Caco-2 (cell line): ENCODE measurements at regions not wholly inside any gene's neighbourhood (a gene's known extent, or its start where the extent isn't known, plus 50 kb on each side); places are given as distances from the start of the nearest gene placed in this dataset.

ENCODE experiments used
- BruUV-seq: library from RNA; stranded (reverse); fragments of 400-500 nt; replicated peaks from 2 replicates; lab custom pipeline; 2021; lab: Mats Ljungman, UMichigan
- CTCF ChIA-PET: fragments of 300-600 bp; sonication (Branson Sonifier 250); formaldehyde crosslinking; loops from one replicate; lab custom pipeline; 2022; ENCODE audit warnings: antibody characterized with exemption; lab: Charles Lee
- POLR2A ChIA-PET: fragments of 300-600 bp; sonication (Branson Sonifier 250); formaldehyde crosslinking; loops from one replicate; lab custom pipeline; 2022; ENCODE audit warnings: antibody characterized with exemption; lab: Charles Lee
- DNase-seq, 2 experiments: peaks; one replicate each; pipeline versions ENCODE4 v3.0.0 to v3.0.0-alpha.2; 2020 to 2022
- H3K27me3 ChIP-seq: replicated peaks from 2 replicates; pipeline ENCODE4 v1.6.0; 2011; ENCODE audit warnings: low read length; ENCODE audit not compliant: control insufficient read depth, insufficient read depth
- H3K36me3 ChIP-seq: 2 replicates; pipeline ENCODE4 v1.5.1; 2011; ENCODE audit warnings: low read length; ENCODE audit not compliant: control insufficient read depth, insufficient read depth
- H3K4me1 ChIP-seq: fragments of 250-450 bp; sonication (Bioruptor Pico); 2 replicates; pipeline ENCODE4 v1.5.1; 2020; ENCODE audit warnings: mild to moderate bottlenecking
- H3K4me3 ChIP-seq: 2 replicates; pipeline ENCODE4 v1.5.1; 2011; ENCODE audit warnings: low read depth, mild to moderate bottlenecking, control low read depth, low read length
- H3K9me3 ChIP-seq: fragments of 250-450 bp; sonication (Bioruptor Pico); 2 replicates; pipeline ENCODE4 v1.5.1; 2020; ENCODE audit warnings: mild to moderate bottlenecking, moderate library complexity
- H3K27ac Mint-ChIP-seq: one replicate; pipeline ENCODE4 v1.8.0; 2022; ENCODE audit warnings: mixed read lengths; ENCODE audit not compliant: unreplicated experiment
- H3K27me3 Mint-ChIP-seq: one replicate; pipeline ENCODE4 v1.8.0; 2022; ENCODE audit warnings: mixed read lengths; ENCODE audit not compliant: insufficient read depth, unreplicated experiment
- H3K36me3 Mint-ChIP-seq: one replicate; pipeline ENCODE4 v1.8.0; 2022; ENCODE audit warnings: mild to moderate bottlenecking, mixed read lengths; ENCODE audit not compliant: insufficient read depth, unreplicated experiment
- H3K4me1 Mint-ChIP-seq: one replicate; pipeline ENCODE4 v1.8.0; 2022; ENCODE audit warnings: low read depth, mixed read lengths; ENCODE audit not compliant: unreplicated experiment
- H3K4me3 Mint-ChIP-seq: one replicate; pipeline ENCODE4 v1.8.0; 2022; ENCODE audit warnings: mild to moderate bottlenecking, moderate library complexity, mixed read lengths; ENCODE audit not compliant: unreplicated experiment
- H3K9me3 Mint-ChIP-seq: one replicate; pipeline ENCODE4 v1.8.0; 2022; ENCODE audit warnings: mixed read lengths; ENCODE audit not compliant: unreplicated experiment
- intact Hi-C: fragments of 100-400 bp; cut with micrococcal nuclease; formaldehyde crosslinking; loops from one replicate; pipeline ENCODE4 v1.10.0; 2022; ENCODE audit not compliant: unreplicated experiment
- TF ChIP-seq, protein P1 (sequence below), 2 experiments: fragments of 200-600 bp in 1 of 2; IDR thresholded peaks; 1 replicate in 1 of 2; 2 replicates in 1 of 2; pipeline versions ENCODE4 v1.5.1 to v1.8.0; 2011 to 2022; ENCODE audit warnings: antibody characterized with exemption in 1 of 2, control low read depth in 1 of 2, inconsistent platforms in 1 of 2, low read depth in 1 of 2, low read length in 1 of 2, mild to moderate bottlenecking in 1 of 2, moderate library complexity in 1 of 2; ENCODE audit not compliant: insufficient read depth in 1 of 2, severe bottlenecking in 1 of 2, unreplicated experiment in 1 of 2

DNA sequence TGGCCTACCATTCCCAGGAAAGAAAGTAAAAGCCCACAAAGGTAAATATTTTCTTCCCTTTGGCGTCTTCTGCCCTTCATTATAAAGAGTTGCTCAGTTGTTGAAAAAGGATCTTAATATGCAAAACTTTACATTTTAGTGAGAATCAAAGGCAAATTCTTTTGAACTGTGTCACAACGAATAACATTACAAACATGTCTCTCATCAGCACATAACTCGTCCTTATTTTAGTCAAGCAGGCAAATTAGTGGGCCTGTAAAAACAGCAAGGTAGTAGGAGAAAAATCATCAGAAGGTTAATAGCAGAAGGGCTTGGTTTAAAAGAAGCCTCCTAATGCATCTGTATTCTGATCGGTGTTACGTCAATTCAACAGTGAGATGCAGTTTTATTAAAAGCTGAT is 647.3 kb upstream of the DIPK2B start:
- H3K36me3 Mint-ChIP-seq = peaks cover 54% of the 10 kb centered on the region
- H3K4me3 Mint-ChIP-seq = no peak overlapping the region
- Histone ChIP-seq H3K9me3 (no peaks in the 10 kb centered on the region), H3K4me3 (no peak overlapping the region), H3K4me1 (no peaks in the 10 kb centered on the region), H3K27me3 (no peaks in the 10 kb centered on the region), H3K36me3 (0 out of 2 replicates have a peak, but pooled peaks cover 1% of the 10 kb centered on the region)
- ChIA-PET CTCF (no interaction called here), POLR2A (no interaction called here)
- intact Hi-C loops = no loop called here
- no peaks in the 10 kb centered on the region for H3K4me1 Mint-ChIP-seq
- TF ChIP-seq, protein P1, sequence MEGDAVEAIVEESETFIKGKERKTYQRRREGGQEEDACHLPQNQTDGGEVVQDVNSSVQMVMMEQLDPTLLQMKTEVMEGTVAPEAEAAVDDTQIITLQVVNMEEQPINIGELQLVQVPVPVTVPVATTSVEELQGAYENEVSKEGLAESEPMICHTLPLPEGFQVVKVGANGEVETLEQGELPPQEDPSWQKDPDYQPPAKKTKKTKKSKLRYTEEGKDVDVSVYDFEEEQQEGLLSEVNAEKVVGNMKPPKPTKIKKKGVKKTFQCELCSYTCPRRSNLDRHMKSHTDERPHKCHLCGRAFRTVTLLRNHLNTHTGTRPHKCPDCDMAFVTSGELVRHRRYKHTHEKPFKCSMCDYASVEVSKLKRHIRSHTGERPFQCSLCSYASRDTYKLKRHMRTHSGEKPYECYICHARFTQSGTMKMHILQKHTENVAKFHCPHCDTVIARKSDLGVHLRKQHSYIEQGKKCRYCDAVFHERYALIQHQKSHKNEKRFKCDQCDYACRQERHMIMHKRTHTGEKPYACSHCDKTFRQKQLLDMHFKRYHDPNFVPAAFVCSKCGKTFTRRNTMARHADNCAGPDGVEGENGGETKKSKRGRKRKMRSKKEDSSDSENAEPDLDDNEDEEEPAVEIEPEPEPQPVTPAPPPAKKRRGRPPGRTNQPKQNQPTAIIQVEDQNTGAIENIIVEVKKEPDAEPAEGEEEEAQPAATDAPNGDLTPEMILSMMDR (IDR thresholded peaks at IDR 0.05; ENCODE audit: insufficient read depth in 1 of 2, low read depth in 1 of 2, low read length in 1 of 2, severe bottlenecking in 1 of 2, unreplicated experiment in 1 of 2) = no peak
- H3K9me3 Mint-ChIP-seq = no peaks in the 10 kb centered on the region
- no TSS peak for BruUV-seq
- H3K27me3 Mint-ChIP-seq = no peaks in the 10 kb centered on the region
- DNase-seq = no peak
- H3K27ac Mint-ChIP-seq = no peak overlapping the region

DNA sequence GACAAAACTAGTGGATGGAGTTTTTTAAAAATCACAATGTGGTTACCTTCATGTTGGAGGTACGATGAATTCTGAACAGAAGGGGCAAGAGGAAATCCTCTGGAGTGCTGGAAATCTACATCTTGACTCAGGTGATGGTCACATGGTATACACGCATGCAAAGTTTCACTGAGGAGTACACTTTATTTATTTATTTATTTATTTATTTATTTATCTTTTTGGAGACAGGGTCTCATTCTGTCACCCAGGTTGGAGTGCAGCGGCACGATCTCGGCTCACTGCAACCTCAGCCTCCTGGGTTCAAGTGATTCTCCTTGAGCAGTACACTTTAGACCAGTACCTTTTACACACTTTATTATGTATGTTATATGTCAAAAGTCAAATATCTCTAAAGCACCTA is 645.7 kb upstream of the DIPK2B start:
- ChIA-PET POLR2A (no interaction called here), CTCF (no interaction called here)
- no peaks in the 10 kb centered on the region for H3K27me3 Mint-ChIP-seq
- H3K36me3 Mint-ChIP-seq = peaks cover 54% of the 10 kb centered on the region
- intact Hi-C loops = no loop called here
- DNase-seq = no peak
- H3K36me3 ChIP-seq = 0 out of 2 replicates have a peak, but pooled peaks cover 1% of the 10 kb centered on the region
- no peaks in the 10 kb centered on the region for H3K9me3 Mint-ChIP-seq
- TF ChIP-seq, protein P1 (IDR thresholded peaks at IDR 0.05; ENCODE audit: insufficient read depth in 1 of 2, low read depth in 1 of 2, low read length in 1 of 2, severe bottlenecking in 1 of 2, unreplicated experiment in 1 of 2) = no peak
- H3K27ac Mint-ChIP-seq = no peak overlapping the region
- BruUV-seq = no TSS peak
- no peaks in the 10 kb centered on the region for H3K4me1 ChIP-seq
- H3K27me3 ChIP-seq = no peaks in the 10 kb centered on the region
- no peaks in the 10 kb centered on the region for H3K4me1 Mint-ChIP-seq
- H3K4me3 Mint-ChIP-seq = no peak overlapping the region
- no peaks in the 10 kb centered on the region for H3K9me3 ChIP-seq
- H3K4me3 ChIP-seq = no peak overlapping the region

DNA sequence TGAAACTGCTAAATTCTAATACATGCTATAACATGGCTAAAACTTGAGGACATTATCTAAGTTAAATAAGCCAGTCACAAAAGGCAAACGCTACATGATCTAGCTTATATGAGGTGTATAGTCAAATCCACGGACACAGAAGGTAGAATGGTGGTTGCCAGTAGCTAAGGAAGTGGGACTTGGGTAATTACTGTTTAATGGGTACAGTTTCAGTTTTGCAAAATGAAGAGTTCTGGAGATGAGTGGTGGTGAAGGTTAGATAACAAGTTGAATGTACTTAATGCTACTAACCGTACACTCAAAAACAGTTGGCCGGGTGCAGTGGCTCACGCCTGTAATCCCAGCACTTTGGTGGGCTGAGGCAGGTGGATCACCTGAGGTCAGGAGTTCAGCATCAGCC is 644.5 kb upstream of the DIPK2B start:
- BruUV-seq = no TSS peak
- no peaks in the 10 kb centered on the region for H3K9me3 Mint-ChIP-seq
- Histone ChIP-seq H3K4me3 (no peak overlapping the region), H3K9me3 (no peaks in the 10 kb centered on the region), H3K36me3 (0 out of 2 replicates have a peak, but pooled peaks cover 1% of the 10 kb centered on the region), H3K4me1 (no peaks in the 10 kb centered on the region), H3K27me3 (no peaks in the 10 kb centered on the region)
- DNase-seq = no peak
- ChIA-PET CTCF (no interaction called here), POLR2A (no interaction called here)
- H3K4me1 Mint-ChIP-seq = no peaks in the 10 kb centered on the region
- TF ChIP-seq, protein P1 (IDR thresholded peaks at IDR 0.05; ENCODE audit: insufficient read depth in 1 of 2, low read depth in 1 of 2, low read length in 1 of 2, severe bottlenecking in 1 of 2, unreplicated experiment in 1 of 2) = no peak
- no peak overlapping the region for H3K27ac Mint-ChIP-seq
- intact Hi-C loops = no loop called here
- no peak overlapping the region for H3K4me3 Mint-ChIP-seq
- peaks cover 46% of the 10 kb centered on the region for H3K36me3 Mint-ChIP-seq
- H3K27me3 Mint-ChIP-seq = no peaks in the 10 kb centered on the region
